SU-DHL-6 (cell line): ENCODE measurements at regions not wholly inside any gene's neighbourhood (a gene's known extent, or its start where the extent isn't known, plus 50 kb on each side); places are given as distances from the start of the nearest gene placed in this dataset.

Experiments
- H2AFZ ChIP-seq: fragments of 200-600 bp; sonication (generic); 2 replicates; pipeline ENCODE4 v1.6.1; 2014; ENCODE audit warnings: low read depth, mild to moderate bottlenecking, moderate library complexity, mixed read lengths, antibody characterized with exemption, low read length; ENCODE audit not compliant: severe bottlenecking
- H3F3A ChIP-seq: fragments of 200-600 bp; shearing (Covaris generic); 2 replicates; pipeline ENCODE4 v1.6.0; 2016; ENCODE audit warnings: antibody characterized with exemption, mild to moderate bottlenecking; ENCODE audit not compliant: insufficient read depth
- H3K27ac ChIP-seq: fragments of 200-600 bp; sonication (generic); 2 replicates; pipeline ENCODE4 v1.5.1; 2016; ENCODE audit warnings: low read depth, mild to moderate bottlenecking, low read length, moderate library complexity, mixed read lengths
- H3K27me3 ChIP-seq: fragments of 200-600 bp; sonication (generic), shearing (Covaris generic); 2 replicates; pipeline ENCODE4 v1.6.0; 2014; ENCODE audit warnings: mild to moderate bottlenecking, low read length
- H3K36me3 ChIP-seq: fragments of 200-600 bp; sonication (generic); 2 replicates; pipeline ENCODE4 v1.6.1; 2014; ENCODE audit warnings: mild to moderate bottlenecking, low read length, mixed read lengths
- H3K4me2 ChIP-seq: fragments of 300-600, 200-600 bp; shearing (Covaris generic), sonication (generic); 2 replicates; pipeline ENCODE4 v1.6.0; 2014; ENCODE audit warnings: low read length, low read depth, mild to moderate bottlenecking; ENCODE audit not compliant: poor library complexity, severe bottlenecking
- H3K4me3 ChIP-seq: fragments of 200-600 bp; sonication (generic); 2 replicates; pipeline ENCODE4 v1.5.1; 2014; ENCODE audit warnings: antibody characterized with exemption, low read length, mild to moderate bottlenecking, mixed read lengths; ENCODE audit not compliant: insufficient read depth, poor library complexity, severe bottlenecking
- H3K79me2 ChIP-seq: fragments of 200-600 bp; sonication (generic); 2 replicates; pipeline ENCODE4 v1.6.1; 2014; ENCODE audit warnings: mild to moderate bottlenecking, low read length, moderate library complexity; ENCODE audit not compliant: insufficient read depth
- H3K9ac ChIP-seq: fragments of 200-600 bp; sonication (generic); 2 replicates; pipeline ENCODE4 v1.7.0; 2014; ENCODE audit warnings: mild to moderate bottlenecking, low read length
- H3K9me2 ChIP-seq: fragments of 200-600 bp; sonication (generic); replicated peaks from 2 replicates; pipeline ENCODE4 v1.6.1; 2014; ENCODE audit warnings: low read length; ENCODE audit not compliant: insufficient read depth
- H3K9me3 ChIP-seq: fragments of 200-600 bp; sonication (generic); 2 replicates; pipeline ENCODE4 v1.6.1; 2014; ENCODE audit warnings: low read length, mixed read lengths; ENCODE audit not compliant: insufficient read depth
- H4K20me1 ChIP-seq: fragments of 200-600 bp; sonication (generic); 2 replicates; pipeline ENCODE4 v1.6.1; 2014; ENCODE audit warnings: low read depth, mild to moderate bottlenecking, antibody characterized with exemption, low read length, moderate library complexity, mixed read lengths
- EZH2phosphoT487 ChIP-seq: fragments of 200-600 bp; sonication (generic), shearing (Covaris generic); conservative IDR thresholded peaks from 2 replicates; pipeline ENCODE4 v1.6.1; 2018; ENCODE audit warnings: mild to moderate bottlenecking, antibody characterized with exemption, low read length, moderate library complexity, mixed read lengths
- TF ChIP-seq, protein P1 (sequence below): fragments of 200-600 bp; sonication (generic); IDR thresholded peaks from one replicate; pipeline ENCODE4 v1.5.1; 2017; ENCODE audit warnings: antibody characterized with exemption, mild to moderate bottlenecking, low read length, moderate library complexity; ENCODE audit not compliant: insufficient read depth, poor library complexity, severe bottlenecking

GRCh38 chr20:55472704-55473103, 532.6 kb downstream of the CBLN4 start:
- no peaks in the 10 kb centered on the region for H3K27me3 ChIP-seq
- H3K79me2 ChIP-seq = no peaks in the 10 kb centered on the region
- H2AFZ ChIP-seq = no peak overlapping the region
- TF ChIP-seq EZH2phosphoT487 = no peak
- TF ChIP-seq, protein P1, sequence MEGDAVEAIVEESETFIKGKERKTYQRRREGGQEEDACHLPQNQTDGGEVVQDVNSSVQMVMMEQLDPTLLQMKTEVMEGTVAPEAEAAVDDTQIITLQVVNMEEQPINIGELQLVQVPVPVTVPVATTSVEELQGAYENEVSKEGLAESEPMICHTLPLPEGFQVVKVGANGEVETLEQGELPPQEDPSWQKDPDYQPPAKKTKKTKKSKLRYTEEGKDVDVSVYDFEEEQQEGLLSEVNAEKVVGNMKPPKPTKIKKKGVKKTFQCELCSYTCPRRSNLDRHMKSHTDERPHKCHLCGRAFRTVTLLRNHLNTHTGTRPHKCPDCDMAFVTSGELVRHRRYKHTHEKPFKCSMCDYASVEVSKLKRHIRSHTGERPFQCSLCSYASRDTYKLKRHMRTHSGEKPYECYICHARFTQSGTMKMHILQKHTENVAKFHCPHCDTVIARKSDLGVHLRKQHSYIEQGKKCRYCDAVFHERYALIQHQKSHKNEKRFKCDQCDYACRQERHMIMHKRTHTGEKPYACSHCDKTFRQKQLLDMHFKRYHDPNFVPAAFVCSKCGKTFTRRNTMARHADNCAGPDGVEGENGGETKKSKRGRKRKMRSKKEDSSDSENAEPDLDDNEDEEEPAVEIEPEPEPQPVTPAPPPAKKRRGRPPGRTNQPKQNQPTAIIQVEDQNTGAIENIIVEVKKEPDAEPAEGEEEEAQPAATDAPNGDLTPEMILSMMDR = no peak
- H3K27ac ChIP-seq = no peak overlapping the region
- H3K9me2 ChIP-seq = no peaks in the 10 kb centered on the region
- no peaks in the 10 kb centered on the region for H4K20me1 ChIP-seq
- no peaks in the 10 kb centered on the region for H3F3A ChIP-seq
- H3K9me3 ChIP-seq = no peaks in the 10 kb centered on the region
- H3K9ac ChIP-seq = no peak overlapping the region
- H3K4me2 ChIP-seq = no peak overlapping the region
- no peak overlapping the region for H3K4me3 ChIP-seq
- no peaks in the 10 kb centered on the region for H3K36me3 ChIP-seq

- Histone ChIP-seq H3K27ac (no peak overlapping the region), H3K9me2 (no peaks in the 10 kb centered on the region), H3K36me3 (no peaks in the 10 kb centered on the region), H4K20me1 (no peaks in the 10 kb centered on the region), H3K79me2 (no peaks in the 10 kb centered on the region), H3F3A (no peaks in the 10 kb centered on the region), H3K4me3 (no peak overlapping the region), H3K27me3 (no peaks in the 10 kb centered on the region), H3K9me3 (no peaks in the 10 kb centered on the region), H2AFZ (no peak overlapping the region), H3K4me2 (no peak overlapping the region), H3K9ac (no peak overlapping the region)
- TF ChIP-seq EZH2phosphoT487 = no peak
- TF ChIP-seq, protein P1 = no peak
Measured at GRCh38 chr20:55471052-55472006, 534.0 kb downstream of the CBLN4 start.

- no peak overlapping the region for H3K9ac ChIP-seq
- H2AFZ ChIP-seq = no peak overlapping the region
- H3K36me3 ChIP-seq = no peaks in the 10 kb centered on the region
- no peak overlapping the region for H3K4me2 ChIP-seq
- H3K9me3 ChIP-seq = no peaks in the 10 kb centered on the region
- H3K9me2 ChIP-seq = no peaks in the 10 kb centered on the region
- no peak overlapping the region for H3K4me3 ChIP-seq
- TF ChIP-seq, protein P1 = no peak
- no peak for TF ChIP-seq EZH2phosphoT487
- H4K20me1 ChIP-seq = no peaks in the 10 kb centered on the region
- no peak overlapping the region for H3K27ac ChIP-seq
- H3K79me2 ChIP-seq = no peaks in the 10 kb centered on the region
- no peaks in the 10 kb centered on the region for H3F3A ChIP-seq
- no peaks in the 10 kb centered on the region for H3K27me3 ChIP-seq
Measured at GRCh38 chr20:55469074-55469473, 536.2 kb downstream of the CBLN4 start.
